Pancreas (tissue), 10 donors: ENCODE measurements at regions not wholly inside any gene's neighbourhood (a gene's known extent, or its start where the extent isn't known, plus 50 kb on each side); places are given as distances from the start of the nearest gene placed in this dataset.

Experiments used
- ATAC-seq, 4 donors: fragments of 200-7000 bp; cut with Tn5 transposase; one replicate each; pipeline versions ENCODE4 v1.8.0 to v1.9.1; 2020; ENCODE audit warnings: mild to moderate bottlenecking in 4 of 4, moderate library complexity in 4 of 4
- DNase-seq, 6 donors: peaks; one replicate each; pipeline ENCODE4 v3.0.0-alpha.2; 2020
- FAIRE-seq: peaks from 2 replicates; lab custom pipeline; 2012; peaks lifted over from hg19 to GRCh38; lab: Jason Lieb, UNC
- H3K27ac ChIP-seq, 4 donors: fragments of 200-600 bp; sonication (generic); 1 replicate in 3 of 4; 2 replicates in 1 of 4; pipeline versions ENCODE4 v1.5.0 to v1.8.0; 2020
- H3K27me3 ChIP-seq, 4 donors: fragments of 200-600 bp; one replicate each; pipeline ENCODE4 v1.8.0; 2021
- H3K36me3 ChIP-seq, 3 donors: fragments of 200-600 bp; sonication (generic) in 1 of 3; one replicate each; pipeline versions ENCODE4 v1.5.0 to v1.8.0; 2020 to 2021
- H3K4me1 ChIP-seq, 3 donors: fragments of 200-600 bp; one replicate each; pipeline ENCODE4 v1.8.0; 2021
- H3K4me3 ChIP-seq, 4 donors: fragments of 200-600 bp; sonication (generic) in 2 of 4; one replicate each; pipeline versions ENCODE4 v1.5.0 to v1.8.0; 2020 to 2021
- H3K9me3 ChIP-seq, 4 donors: fragments of 200-600 bp; one replicate each; pipeline ENCODE4 v1.8.0; 2021
- WGBS, 2 donors: extraction: QIAGEN DNeasy Blood & Tissue Kit; methylation state at CpG; one replicate each; pipeline ENCODE4 v1.1.7; 2013; 5-methylcytosine and 5-hydroxymethylcytosine counted together
- intact Hi-C, 3 donors: fragments of 100-400 bp; cut with DNase I; formaldehyde crosslinking; loops; one replicate each; pipeline versions ENCODE4 v1.11.1 to v1.14.2; 2022
- TF ChIP-seq, protein P1 (sequence below), 4 donors: fragments of 200-600 bp; sonication (generic) in 3 of 4; IDR thresholded peaks; one replicate each; pipeline versions ENCODE4 v1.5.0 to v1.8.0; 2021; ENCODE audit warnings: antibody characterized with exemption in 4 of 4
- donor health status: healthy with polysubstance abuse.
- donor health status: DM: no; HTN: no; CAD: no; lungs with moderate emphysema.
- donor health status: DM: no; HTN: no; CAD: no.
- donor health status: control.
- donor health status: control.
- donor health status: Bipolar disorder and iron deficiency.
- donor health status: DM: yes; HTN: yes; CAD: no.
- donor health status: DM: no; HTN: no; CAD: no.
- donor health status: DM: no; HTN: no; CAD: no.
- donor health status: DM: yes; HTN: yes; CAD: no.

DNA sequence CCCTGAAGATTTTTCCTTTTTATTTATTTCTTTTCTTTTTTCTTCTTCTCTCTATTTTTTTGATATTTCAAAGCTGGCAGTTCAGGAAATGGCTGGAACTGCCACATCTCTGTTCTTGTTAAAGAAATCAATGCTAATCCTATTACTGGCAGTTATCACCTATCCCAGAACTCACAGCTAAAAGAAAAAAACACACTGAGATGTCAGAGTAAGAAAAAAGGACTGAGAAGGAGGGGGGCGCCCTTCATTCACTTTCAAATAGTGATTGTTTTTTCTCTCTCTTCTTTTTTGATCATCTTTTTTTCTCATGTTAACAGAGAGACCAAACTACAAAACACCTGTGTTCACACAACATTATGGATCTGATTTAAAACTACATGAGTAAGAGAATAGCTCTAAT lies 337.1 kb downstream of the IL20RB start:
- H3K27me3 ChIP-seq = peaks cover 0 to 4% (median 0%) of the 10 kb centered on the region in 4 donors
- no peaks in the 10 kb centered on the region for H3K36me3 ChIP-seq
- no peak overlapping the region for H3K27ac ChIP-seq
- 44 to 57% methylated on average over 1 of the region's 1 CpG for WGBS, 2 donors
- DNase-seq (no peak), FAIRE-seq (no peak), ATAC-seq (no peak)
- H3K9me3 ChIP-seq = no peaks in the 10 kb centered on the region
- H3K4me1 ChIP-seq = no peaks in the 10 kb centered on the region
- H3K4me3 ChIP-seq = no peak overlapping the region
- intact Hi-C loops = no loop called here
- TF ChIP-seq, protein P1, sequence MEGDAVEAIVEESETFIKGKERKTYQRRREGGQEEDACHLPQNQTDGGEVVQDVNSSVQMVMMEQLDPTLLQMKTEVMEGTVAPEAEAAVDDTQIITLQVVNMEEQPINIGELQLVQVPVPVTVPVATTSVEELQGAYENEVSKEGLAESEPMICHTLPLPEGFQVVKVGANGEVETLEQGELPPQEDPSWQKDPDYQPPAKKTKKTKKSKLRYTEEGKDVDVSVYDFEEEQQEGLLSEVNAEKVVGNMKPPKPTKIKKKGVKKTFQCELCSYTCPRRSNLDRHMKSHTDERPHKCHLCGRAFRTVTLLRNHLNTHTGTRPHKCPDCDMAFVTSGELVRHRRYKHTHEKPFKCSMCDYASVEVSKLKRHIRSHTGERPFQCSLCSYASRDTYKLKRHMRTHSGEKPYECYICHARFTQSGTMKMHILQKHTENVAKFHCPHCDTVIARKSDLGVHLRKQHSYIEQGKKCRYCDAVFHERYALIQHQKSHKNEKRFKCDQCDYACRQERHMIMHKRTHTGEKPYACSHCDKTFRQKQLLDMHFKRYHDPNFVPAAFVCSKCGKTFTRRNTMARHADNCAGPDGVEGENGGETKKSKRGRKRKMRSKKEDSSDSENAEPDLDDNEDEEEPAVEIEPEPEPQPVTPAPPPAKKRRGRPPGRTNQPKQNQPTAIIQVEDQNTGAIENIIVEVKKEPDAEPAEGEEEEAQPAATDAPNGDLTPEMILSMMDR (IDR thresholded peaks at IDR 0.05) = no peak

DNA sequence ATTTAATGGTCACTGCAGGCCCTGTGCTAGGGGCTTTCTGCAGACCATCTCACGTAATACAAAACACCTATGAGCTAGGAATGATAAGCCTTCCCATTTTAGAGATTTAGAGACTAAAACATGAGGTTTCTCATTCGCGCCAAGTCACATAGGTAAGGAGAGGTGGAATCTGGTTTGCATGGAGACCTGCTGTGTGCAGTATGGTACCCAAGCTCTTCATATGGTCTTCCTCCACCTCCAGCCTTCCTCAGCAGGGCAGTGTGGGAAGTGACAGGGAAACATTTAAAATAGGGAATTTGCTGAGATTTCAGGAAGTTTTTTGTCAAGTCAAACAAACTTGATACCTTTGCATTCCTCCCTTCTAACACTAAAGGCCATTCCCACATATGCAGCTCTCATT lies 337.6 kb downstream of the IL20RB start:
- WGBS, 2 donors = 85 to 87% methylated on average over 3 of the region's 3 CpGs
- Histone ChIP-seq H3K27me3 (peaks cover 0 to 4% (median 0%) of the 10 kb centered on the region in 4 donors), H3K4me1 (no peaks in the 10 kb centered on the region), H3K4me3 (no peak overlapping the region), H3K27ac (no peak overlapping the region), H3K9me3 (no peaks in the 10 kb centered on the region), H3K36me3 (no peaks in the 10 kb centered on the region)
- DNase-seq (no peak), FAIRE-seq (no peak), ATAC-seq (no peak)
- TF ChIP-seq, protein P1 (IDR thresholded peaks at IDR 0.05) = no peak
- intact Hi-C loops = no loop called here

DNA sequence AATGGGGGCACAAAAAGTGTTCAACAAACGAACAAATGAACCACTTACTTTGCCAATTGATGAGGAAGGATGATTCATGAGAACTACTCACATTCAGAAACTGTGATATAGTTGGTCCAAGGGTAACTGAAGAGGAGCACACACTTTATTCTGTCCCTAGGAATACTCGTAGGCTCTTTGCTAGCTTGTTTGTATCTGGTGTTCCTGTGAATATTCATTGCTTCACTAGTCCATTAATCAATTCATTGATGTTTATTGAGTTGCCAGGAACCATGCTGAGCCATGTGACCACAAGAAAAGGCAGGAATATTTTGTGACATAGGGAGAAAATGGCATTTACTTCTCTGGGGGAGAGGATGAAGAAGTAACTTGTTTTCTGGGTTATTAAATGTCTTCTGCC lies 338.3 kb downstream of the IL20RB start:
- Histone ChIP-seq H3K9me3 (no peaks in the 10 kb centered on the region), H3K36me3 (no peaks in the 10 kb centered on the region), H3K4me1 (no peaks in the 10 kb centered on the region), H3K4me3 (no peak overlapping the region), H3K27ac (no peak overlapping the region), H3K27me3 (peaks cover 0 to 2% (median 0%) of the 10 kb centered on the region in 4 donors)
- intact Hi-C loops = no loop called here
- TF ChIP-seq, protein P1 (IDR thresholded peaks at IDR 0.05) = no peak
- DNase-seq (no peak), FAIRE-seq (no peak), ATAC-seq (no peak)
- WGBS, 2 donors = 40 to 41% methylated on average over 2 of the region's 2 CpGs

DNA sequence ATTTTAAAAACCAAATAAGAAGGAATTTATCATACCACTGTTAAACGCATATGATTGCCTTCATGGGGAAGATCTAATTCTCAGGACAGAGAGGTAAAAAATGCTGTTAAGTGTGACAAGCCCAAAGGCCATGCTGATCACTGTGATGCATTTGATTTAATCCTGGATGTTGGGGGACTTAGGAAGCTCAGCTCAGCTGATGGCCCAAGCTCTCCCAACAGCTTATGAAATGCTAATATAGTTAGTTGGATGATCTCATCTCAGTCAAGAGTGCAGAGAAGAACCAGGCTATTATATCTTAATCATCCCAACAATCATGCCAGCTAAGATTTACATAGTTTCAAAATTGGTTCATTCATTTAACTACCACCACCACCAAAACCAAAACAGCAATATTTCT lies 340.0 kb downstream of the IL20RB start:
- intact Hi-C loops = no loop called here
- H3K4me1 ChIP-seq = no peaks in the 10 kb centered on the region
- WGBS, 2 donors = 62 to 65% methylated on average over 1 of the region's 1 CpG
- no peaks in the 10 kb centered on the region for H3K36me3 ChIP-seq
- no peak overlapping the region for H3K27ac ChIP-seq
- ATAC-seq (no peak), DNase-seq (no peak), FAIRE-seq (no peak)
- no peaks in the 10 kb centered on the region for H3K27me3 ChIP-seq
- no peak overlapping the region for H3K4me3 ChIP-seq
- TF ChIP-seq, protein P1 (IDR thresholded peaks at IDR 0.05) = no peak
- H3K9me3 ChIP-seq = no peaks in the 10 kb centered on the region

DNA sequence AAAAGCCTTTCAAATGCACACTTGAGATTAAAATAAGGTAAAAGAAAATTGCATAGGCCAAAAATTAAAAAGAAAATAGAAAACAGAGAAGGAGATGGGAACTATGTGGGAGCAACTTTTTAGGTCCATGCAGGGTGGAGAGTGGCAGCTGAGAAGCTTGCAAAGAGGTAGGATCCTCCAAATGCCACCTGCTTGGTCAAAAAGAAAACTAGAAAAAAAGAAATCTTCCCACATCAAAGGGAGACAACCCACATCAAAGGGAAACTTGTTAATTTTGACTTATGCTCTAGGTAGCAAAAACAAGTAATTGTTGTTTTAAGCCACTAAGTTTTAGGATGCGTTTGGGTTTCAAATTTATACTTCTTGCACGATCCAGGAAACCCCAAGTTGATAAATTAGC lies 342.9 kb downstream of the IL20RB start:
- FAIRE-seq (no peak), DNase-seq (no peak), ATAC-seq (no peak)
- no peak overlapping the region for H3K27ac ChIP-seq
- H3K4me3 ChIP-seq = no peak overlapping the region
- intact Hi-C loops = no loop called here
- TF ChIP-seq, protein P1 (IDR thresholded peaks at IDR 0.05) = no peak
- WGBS, 2 donors = 64 to 72% methylated on average over 2 of the region's 2 CpGs
- H3K36me3 ChIP-seq = no peaks in the 10 kb centered on the region
- H3K4me1 ChIP-seq = no peaks in the 10 kb centered on the region
- H3K9me3 ChIP-seq = no peaks in the 10 kb centered on the region
- peaks cover 0 to 4% (median 0%) of the 10 kb centered on the region in 4 donors for H3K27me3 ChIP-seq
